SK-N-SH treated with all-trans-retinoic acid at 6 μM for 48 hours (cell line): ENCODE measurements at regions not wholly inside any gene's neighbourhood (a gene's known extent, or its start where the extent isn't known, plus 50 kb on each side); places are given as distances from the start of the nearest gene placed in this dataset.

Experiments
- ARNTL ChIP-seq: fragments of 450-650 bp; formaldehyde crosslinking; IDR thresholded peaks from 2 replicates; pipeline ENCODE4 v1.5.0; 2020; ENCODE audit warnings: low read depth, mild to moderate bottlenecking, moderate library complexity, borderline replicate concordance
- ESRRG ChIP-seq: fragments of 250-450 bp; sonication (Bioruptor Pico); IDR thresholded peaks from 2 replicates; pipeline ENCODE4 v1.6.1; 2021; ENCODE audit warnings: mild to moderate bottlenecking
- ISL1 ChIP-seq: fragments of 250-450 bp; sonication (Bioruptor Pico); IDR thresholded peaks from 2 replicates; pipeline ENCODE4 v2.1.2; 2022; ENCODE audit warnings: mild to moderate bottlenecking, moderate library complexity
- OSR1 ChIP-seq: fragments of 250-450 bp; sonication (Bioruptor Pico); IDR thresholded peaks from 2 replicates; pipeline ENCODE4 v1.8.0; 2022; ENCODE audit warnings: moderate library complexity, mild to moderate bottlenecking, inconsistent platforms
- TCF4 ChIP-seq: fragments of 250-450 bp; sonication (Bioruptor Pico); IDR thresholded peaks from 2 replicates; pipeline ENCODE4 v1.8.0; 2021; ENCODE audit warnings: mild to moderate bottlenecking, moderate library complexity, borderline replicate concordance
- ZC3H10 ChIP-seq: fragments of 250-450 bp; sonication (Bioruptor Pico); IDR thresholded peaks from 2 replicates; pipeline ENCODE4 v1.5.1; 2021; ENCODE audit warnings: mild to moderate bottlenecking, moderate library complexity
- ZFP3 ChIP-seq: fragments of 250-450 bp; sonication (Bioruptor Pico); IDR thresholded peaks from 2 replicates; pipeline ENCODE4 v1.5.0; 2020; ENCODE audit warnings: mild to moderate bottlenecking, moderate library complexity
- ZFP30 ChIP-seq: fragments of 450-650 bp; formaldehyde crosslinking; IDR thresholded peaks from 2 replicates; pipeline ENCODE4 v1.5.0; 2022; ENCODE audit warnings: mild to moderate bottlenecking, moderate library complexity
- ZNF565 ChIP-seq: fragments of 450-650 bp; formaldehyde crosslinking; conservative IDR thresholded peaks from 2 replicates; pipeline ENCODE4 v1.5.0; 2020; ENCODE audit warnings: low read depth, mild to moderate bottlenecking, moderate library complexity
- ZNF8 ChIP-seq: fragments of 450-650 bp; formaldehyde crosslinking; IDR thresholded peaks from 2 replicates; pipeline ENCODE4 v1.5.0; 2020; ENCODE audit warnings: mild to moderate bottlenecking, moderate library complexity
- TF ChIP-seq, protein P1 (sequence below): fragments of 250-450 bp; sonication (Bioruptor Pico); IDR thresholded peaks from 2 replicates; pipeline ENCODE4 v1.5.1; 2020; ENCODE audit warnings: low read depth, mild to moderate bottlenecking, moderate library complexity

DNA sequence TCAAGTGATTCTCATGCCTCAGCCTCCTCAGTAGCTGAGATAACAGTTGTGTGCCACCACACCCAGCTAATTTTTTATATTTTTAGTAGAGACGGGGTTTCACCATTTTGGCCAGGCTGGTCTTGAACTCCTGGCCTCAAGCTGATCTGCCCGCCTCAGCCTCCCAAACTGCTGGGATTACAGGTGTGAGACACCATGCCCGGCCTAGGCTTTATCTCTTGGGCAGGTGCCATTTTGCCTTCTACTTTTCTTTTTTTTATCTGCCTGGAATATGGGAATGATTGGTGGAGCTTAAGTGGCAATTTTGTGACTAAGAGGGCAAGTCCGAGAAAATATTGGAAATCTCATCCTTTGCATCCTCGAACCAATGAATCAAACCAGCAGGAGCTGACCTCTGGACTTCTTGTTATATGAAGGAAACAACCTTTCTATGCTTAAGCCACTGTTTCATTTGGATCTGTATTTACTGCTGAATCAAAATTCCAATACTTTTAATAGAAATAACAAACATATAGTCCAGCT, 128.9 kb upstream of the ZNF217 start:
- TF ChIP-seq ESRRG (CRISPR knock-in tag) (no peak), ZFP30 (no peak), ARNTL (CRISPR knock-in tag) (no peak), ZC3H10 (CRISPR knock-in tag) (no peak), ISL1 (CRISPR knock-in tag) (no peak), ZFP3 (CRISPR knock-in tag) (no peak), ZNF565 (no peak), ZNF8 (no peak), OSR1 (CRISPR knock-in tag) (no peak), TCF4 (CRISPR knock-in tag) (no peak)
- TF ChIP-seq, protein P1, sequence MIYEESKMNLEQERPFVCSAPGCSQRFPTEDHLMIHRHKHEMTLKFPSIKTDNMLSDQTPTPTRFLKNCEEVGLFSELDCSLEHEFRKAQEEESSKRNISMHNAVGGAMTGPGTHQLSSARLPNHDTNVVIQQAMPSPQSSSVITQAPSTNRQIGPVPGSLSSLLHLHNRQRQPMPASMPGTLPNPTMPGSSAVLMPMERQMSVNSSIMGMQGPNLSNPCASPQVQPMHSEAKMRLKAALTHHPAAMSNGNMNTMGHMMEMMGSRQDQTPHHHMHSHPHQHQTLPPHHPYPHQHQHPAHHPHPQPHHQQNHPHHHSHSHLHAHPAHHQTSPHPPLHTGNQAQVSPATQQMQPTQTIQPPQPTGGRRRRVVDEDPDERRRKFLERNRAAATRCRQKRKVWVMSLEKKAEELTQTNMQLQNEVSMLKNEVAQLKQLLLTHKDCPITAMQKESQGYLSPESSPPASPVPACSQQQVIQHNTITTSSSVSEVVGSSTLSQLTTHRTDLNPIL = no peak
